H1 (cell line): ENCODE measurements at regions not wholly inside any gene's neighbourhood (a gene's known extent, or its start where the extent isn't known, plus 50 kb on each side); places are given as distances from the start of the nearest gene placed in this dataset.

Experiments used
- CTCF ChIA-PET: fragments of 300-600 bp; sonication (Branson Sonifier 250); formaldehyde crosslinking; loops from one replicate; lab custom pipeline; 2021; ENCODE audit not compliant: partially characterized antibody; lab: Charles Lee
- POLR2A ChIA-PET: fragments of 300-600 bp; sonication (Branson Sonifier 250); formaldehyde crosslinking; loops from one replicate; lab custom pipeline; 2021; ENCODE audit warnings: inconsistent platforms; ENCODE audit not compliant: partially characterized antibody; lab: Charles Lee
- DNase-seq, 2 experiments: peaks; one replicate each; pipeline versions ENCODE4 v3.0.0 to v3.0.0-alpha.2; 2010 to 2022; ENCODE audit warnings: low spot score in 2 of 2, low read depth in 1 of 2, mixed read lengths in 1 of 2
- FAIRE-seq: peaks from 2 replicates; lab custom pipeline; 2011; peaks lifted over from hg19 to GRCh38; lab: Jason Lieb, UNC
- H2AFZ ChIP-seq: 2 replicates; pipeline ENCODE4 v1.8.1; 2012; ENCODE audit warnings: low read length, inconsistent platforms
- H2AK5ac ChIP-seq: 2 replicates; pipeline ENCODE4 v1.6.1; 2013; ENCODE audit warnings: low read depth, low read length
- H2BK120ac ChIP-seq: replicated peaks from 2 replicates; pipeline ENCODE3; 2013; ENCODE audit warnings: low read depth, low read length, inconsistent platforms
- H2BK12ac ChIP-seq: 2 replicates; pipeline ENCODE4 v1.6.1; 2013; ENCODE audit warnings: low read depth, low read length
- H2BK15ac ChIP-seq: 2 replicates; pipeline ENCODE4 v1.6.1; 2013; ENCODE audit warnings: low read length
- H2BK20ac ChIP-seq: 2 replicates; pipeline ENCODE4 v1.6.1; 2013; ENCODE audit warnings: low read length
- H2BK5ac ChIP-seq: 2 replicates; pipeline ENCODE4 v1.6.1; 2013; ENCODE audit warnings: low read depth, low read length
- H3K14ac ChIP-seq: 2 replicates; pipeline ENCODE4 v1.6.1; 2013; ENCODE audit warnings: inconsistent platforms; ENCODE audit not compliant: insufficient read length
- H3K18ac ChIP-seq: 2 replicates; pipeline ENCODE4 v1.6.1; 2013; ENCODE audit warnings: low read length; ENCODE audit errors: extremely low read depth
- H3K23ac ChIP-seq: 2 replicates; pipeline ENCODE4 v1.6.1; 2013; ENCODE audit warnings: inconsistent platforms; ENCODE audit not compliant: insufficient read length
- H3K23me2 ChIP-seq: 2 replicates; pipeline ENCODE4 v1.6.1; 2013; ENCODE audit warnings: low read depth, low read length
- H3K27ac ChIP-seq: 2 replicates; pipeline ENCODE4 v1.6.1; 2011; ENCODE audit warnings: low read depth, low read length, inconsistent platforms
- H3K27me3 ChIP-seq, 4 experiments: replicated peaks in 1 of 4; 1 replicate in 1 of 4; 2 replicates in 3 of 4; pipeline versions ENCODE4 v1.6.1 to v1.8.1; 2011 to 2013; ENCODE audit warnings: low read length in 3 of 4, mild to moderate bottlenecking in 3 of 4, inconsistent platforms in 2 of 4, mixed read lengths in 2 of 4, moderate library complexity in 1 of 4; ENCODE audit not compliant: control insufficient read depth in 3 of 4, insufficient read depth in 3 of 4; ENCODE audit errors: extremely low read depth in 1 of 4
- H3K36me3 ChIP-seq, 4 experiments: 2 replicates each; pipeline versions ENCODE4 v1.6.1 to v1.8.1; 2011 to 2013; ENCODE audit warnings: mild to moderate bottlenecking in 4 of 4, low read length in 3 of 4, moderate library complexity in 2 of 4, control low read depth in 1 of 4, inconsistent platforms in 1 of 4; ENCODE audit not compliant: insufficient read depth in 4 of 4, control insufficient read depth in 2 of 4
- H3K4ac ChIP-seq: replicated peaks from 2 replicates; pipeline ENCODE3; 2013; ENCODE audit warnings: low read length, low read depth, mixed read lengths, inconsistent platforms; ENCODE audit not compliant: insufficient read length
- H3K4me1 ChIP-seq, 4 experiments: replicated peaks in 1 of 4; 1 replicate in 1 of 4; 2 replicates in 3 of 4; pipeline versions ENCODE4 v1.6.1 to v1.8.1; 2011 to 2013; ENCODE audit warnings: low read length in 3 of 4, inconsistent platforms in 2 of 4, mixed read lengths in 1 of 4; ENCODE audit not compliant: insufficient read depth in 4 of 4, control insufficient read depth in 3 of 4
- H3K4me2 ChIP-seq, 2 experiments: 2 replicates each; pipeline versions ENCODE4 v1.6.1 to v1.8.1; 2011 to 2013; ENCODE audit warnings: low read depth in 2 of 2, low read length in 2 of 2, control low read depth in 1 of 2, inconsistent platforms in 1 of 2, mild to moderate bottlenecking in 1 of 2; ENCODE audit not compliant: insufficient read depth in 1 of 2
- H3K4me3 ChIP-seq, 4 experiments: fragments of 200-600, 300-600 bp in 1 of 4; sonication (generic), shearing (Covaris generic), sonication (Bioruptor Twin) in 1 of 4; 2 replicates each; pipeline versions ENCODE4 v1.5.1 to v1.8.1; 2011 to 2016; ENCODE audit warnings: low read length in 4 of 4, low read depth in 3 of 4, control low read depth in 2 of 4, inconsistent platforms in 2 of 4, mild to moderate bottlenecking in 2 of 4, mixed read lengths in 1 of 4, moderate library complexity in 1 of 4; ENCODE audit not compliant: insufficient read depth in 2 of 4; ENCODE audit errors: extremely low read depth in 1 of 4
- H3K56ac ChIP-seq: replicated peaks from 2 replicates; pipeline ENCODE3; 2013; ENCODE audit warnings: low read depth, mild to moderate bottlenecking, mixed read lengths, low read length, inconsistent platforms; ENCODE audit not compliant: insufficient read length
- H3K79me1 ChIP-seq: 2 replicates; pipeline ENCODE4 v1.6.1; 2013; ENCODE audit warnings: low read depth, low read length, control low read depth
- H3K79me2 ChIP-seq, 2 experiments: 2 replicates each; pipeline versions ENCODE4 v1.6.1 to v1.8.1; 2012 to 2013; ENCODE audit warnings: low read length in 2 of 2, mild to moderate bottlenecking in 2 of 2, inconsistent platforms in 1 of 2; ENCODE audit not compliant: insufficient read depth in 2 of 2, control insufficient read depth in 1 of 2
- H3K9ac ChIP-seq, 4 experiments: replicated peaks in 1 of 4; 1 replicate in 1 of 4; 2 replicates in 3 of 4; pipeline versions ENCODE4 v1.6.1 to v1.8.1; 2011 to 2013; ENCODE audit warnings: low read depth in 3 of 4, low read length in 3 of 4, control low read depth in 2 of 4, mild to moderate bottlenecking in 2 of 4, moderate library complexity in 2 of 4, inconsistent platforms in 1 of 4; ENCODE audit errors: extremely low read depth in 1 of 4
- H3K9me3 ChIP-seq, 2 experiments: 2 replicates each; pipeline versions ENCODE4 v1.6.1 to v1.8.1; 2012 to 2013; ENCODE audit warnings: mild to moderate bottlenecking in 2 of 2, moderate library complexity in 2 of 2, control low read depth in 1 of 2, inconsistent platforms in 1 of 2, low read depth in 1 of 2, low read length in 1 of 2, mixed read lengths in 1 of 2; ENCODE audit not compliant: insufficient read depth in 2 of 2
- H4K20me1 ChIP-seq, 2 experiments: replicated peaks in 1 of 2; 2 replicates each; pipeline versions ENCODE3 to v1.8.1; 2011 to 2013; ENCODE audit warnings: inconsistent platforms in 2 of 2, low read length in 2 of 2, mild to moderate bottlenecking in 1 of 2; ENCODE audit not compliant: insufficient read depth in 2 of 2, control insufficient read depth in 1 of 2
- H4K5ac ChIP-seq: 2 replicates; pipeline ENCODE4 v1.6.1; 2013; ENCODE audit warnings: low read length, low read depth, mixed read lengths, inconsistent platforms; ENCODE audit not compliant: insufficient read length
- H4K8ac ChIP-seq: 2 replicates; pipeline ENCODE4 v1.8.0; 2013; ENCODE audit warnings: mild to moderate bottlenecking, moderate library complexity, low read length, inconsistent platforms; ENCODE audit not compliant: insufficient read depth; ENCODE audit errors: extremely low read depth
- H4K91ac ChIP-seq: replicated peaks from 2 replicates; pipeline ENCODE3; 2013; ENCODE audit warnings: low read length, mixed read lengths, inconsistent platforms; ENCODE audit not compliant: insufficient read length
- ASH2L ChIP-seq: fragments of 200-600, 300-600 bp; sonication (generic); IDR thresholded peaks from one replicate; pipeline ENCODE4 v1.7.1; 2017; ENCODE audit warnings: low read length
- KDM4A ChIP-seq: IDR thresholded peaks from one replicate; pipeline ENCODE4 v1.7.1; 2012; ENCODE audit warnings: low read depth, mild to moderate bottlenecking, moderate library complexity, low read length, inconsistent platforms; ENCODE audit not compliant: severe bottlenecking
- POU5F1 ChIP-seq: IDR thresholded peaks from 2 replicates; pipeline ENCODE4 v1.6.1; 2011; ENCODE audit warnings: low read depth, mild to moderate bottlenecking, low read length, moderate library complexity
- TAF7 ChIP-seq: optimal IDR thresholded peaks from 2 replicates; pipeline ENCODE3; 2011; ENCODE audit warnings: low read depth, mild to moderate bottlenecking, inconsistent platforms, low read length, moderate library complexity, borderline replicate concordance
- WGBS, 2 experiments: shearing (Covaris generic) in 1 of 2; methylation state at CpG; one replicate each; pipeline versions ENCODE4 v1.1.6 to v1.1.7; 2013 to 2015; ENCODE audit warnings: low lambda C conversion rate in 2 of 2, mixed read lengths in 2 of 2, inconsistent platforms in 1 of 2, low coverage in 1 of 2, missing lambda C conversion rate in 1 of 2; ENCODE audit not compliant: insufficient replicate concordance in 2 of 2, insufficient coverage in 1 of 2, insufficient read length in 1 of 2; ENCODE audit errors: extremely low coverage in 1 of 2, missing lambda C conversion rate in 1 of 2; 5-methylcytosine and 5-hydroxymethylcytosine counted together

DNA sequence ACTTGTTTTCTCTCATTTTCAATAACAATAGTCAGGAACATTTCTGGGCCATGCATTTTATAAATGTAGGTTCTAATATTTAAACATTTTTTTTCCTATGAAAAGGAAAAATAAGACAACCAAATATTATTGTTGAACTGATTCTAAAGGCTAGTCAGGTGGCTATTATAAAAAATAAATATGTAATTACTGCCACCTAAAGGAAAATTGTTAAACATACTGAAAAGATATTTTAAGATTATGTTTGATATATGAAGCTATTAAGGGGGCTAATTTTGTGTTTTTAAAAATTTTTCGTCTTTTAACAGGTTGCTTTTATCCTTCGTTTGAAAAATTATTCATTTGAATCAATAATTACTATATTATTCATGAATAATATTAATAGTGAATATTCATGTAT, 62.2 kb upstream of the FDX1 start (continued):
- TF ChIP-seq ASH2L = no peak

DNA sequence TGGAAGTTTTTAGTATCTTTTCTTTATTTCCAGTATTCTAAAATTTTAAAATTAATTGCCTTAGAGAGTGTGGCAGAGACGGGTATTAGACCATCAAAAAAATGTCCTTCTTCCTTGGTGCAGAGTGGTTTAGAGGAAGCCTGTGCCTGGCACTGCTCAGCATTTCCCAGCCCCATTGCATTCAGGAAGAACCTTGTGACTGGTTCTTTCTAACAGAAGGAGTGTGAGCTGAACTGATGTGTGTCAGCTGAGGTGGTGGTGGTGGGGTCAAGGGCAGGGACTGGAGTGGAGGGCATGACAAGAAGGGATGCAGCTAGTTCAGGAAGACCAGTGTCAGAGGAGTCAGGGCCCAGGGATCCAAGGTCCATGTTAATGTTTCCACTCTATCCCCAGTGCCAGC, 58.7 kb upstream of the FDX1 start:
- no peak overlapping the region for H2BK15ac ChIP-seq
- no peak overlapping the region for H4K5ac ChIP-seq
- H3K18ac ChIP-seq = no peak overlapping the region
- H3K14ac ChIP-seq = no peak overlapping the region
- TF ChIP-seq POU5F1 (no peak), KDM4A (no peak), TAF7 (no peak)
- no peak overlapping the region for H3K4me2 ChIP-seq
- no peak overlapping the region for H2BK5ac ChIP-seq
- DNase-seq (no peak), FAIRE-seq (no peak)
- no peaks in the 10 kb centered on the region for H3K79me2 ChIP-seq
- 0 out of 4 replicates have a peak, but pooled peaks cover 0 to 3% of the 10 kb centered on the region in 2 experiments for H3K9me3 ChIP-seq
- POLR2A ChIA-PET = no interaction called here
- no peak overlapping the region for H3K23ac ChIP-seq
- no peak overlapping the region for H4K8ac ChIP-seq
- 95% methylated on average over 1 of the region's 1 CpG; no CpG with 5 or more reads in 1 of the 2 experiments for WGBS, 2 experiments
- H2AFZ ChIP-seq = no peak overlapping the region
- no peak overlapping the region for H3K4me3 ChIP-seq
- CTCF ChIA-PET = interaction anchor here (0.8 kb wide), 1 partner anchor 170 kb away, joined by 3 read pairs; no protein-coding TSS in a partner anchor
- H3K27ac ChIP-seq = no peak overlapping the region
- no peak overlapping the region for H2BK12ac ChIP-seq
- H4K20me1 ChIP-seq = no peaks in the 10 kb centered on the region
- H3K79me1 ChIP-seq = no peaks in the 10 kb centered on the region
- no peaks in the 10 kb centered on the region for H3K27me3 ChIP-seq
- no peaks in the 10 kb centered on the region for H3K36me3 ChIP-seq
- no peak overlapping the region for H4K91ac ChIP-seq
- no peak overlapping the region for H2BK120ac ChIP-seq
- H2BK20ac ChIP-seq = no peak overlapping the region
- no peaks in the 10 kb centered on the region; a peak in 1 of 7 replicates for H3K4me1 ChIP-seq
- no peak overlapping the region for H3K9ac ChIP-seq
- H3K4ac ChIP-seq = no peak overlapping the region
- H3K56ac ChIP-seq = no peak overlapping the region
- H3K23me2 ChIP-seq = peaks cover 2% of the 10 kb centered on the region; the same call in 1 of the 2 replicates
- H2AK5ac ChIP-seq = no peak overlapping the region
